ENCODE measurements at regions not wholly inside any gene's neighbourhood (a gene's known extent, or its start where the extent isn't known, plus 50 kb on each side); places are given as distances from the start of the nearest gene placed in this dataset.

- ChIA-PET POLR2A (no interaction called here), CTCF (no interaction called here)
- Histone ChIP-seq H3K9me3 (no peaks in the 10 kb centered on the region), H3K27ac (no peak overlapping the region), H3K4me1 (no peaks in the 10 kb centered on the region), H3K4me2 (no peak overlapping the region), H3K4me3 (no peak overlapping the region)
- TF ChIP-seq POLR2AphosphoS2 (conservative IDR thresholded peaks at IDR 0.05; ENCODE audit: low read length), result no peak
- DNase-seq (ENCODE audit: low read depth in 1 of 2, low spot score in 1 of 2) (no peak), ATAC-seq (no peak), FAIRE-seq (no peak)
Measured at GRCh38 chr18:30113454-30113853, 929.1 kb downstream of the DSC3 start.

GRCh38 chr18:30106356-30106755, 936.2 kb downstream of the DSC3 start:
- TF ChIP-seq RNF2 (IDR thresholded peaks at IDR 0.05; ENCODE audit: borderline replicate concordance, low read depth) (no peak), EHF (CRISPR knock-in tag; IDR thresholded peaks at IDR 0.05) (no peak), RCOR1 (IDR thresholded peaks at IDR 0.05; ENCODE audit: low read depth, low read length) (no peak), POLR2A (IDR thresholded peaks at IDR 0.05; ENCODE audit: low read length) (no peak), SREBF2 (IDR thresholded peaks at IDR 0.05) (no peak), CTCF (IDR thresholded peaks at IDR 0.05) (no peak), FOSB (CRISPR knock-in tag; IDR thresholded peaks at IDR 0.05) (no peak), EP300 (IDR thresholded peaks at IDR 0.05) (no peak), HDAC2 (IDR thresholded peaks at IDR 0.05) (no peak), ELK1 (IDR thresholded peaks at IDR 0.05; ENCODE audit: low read depth, low read length) (no peak), USF2 (IDR thresholded peaks at IDR 0.05) (no peak), ZNF302 (CRISPR knock-in tag; IDR thresholded peaks at IDR 0.05) (no peak), RAD21 (conservative IDR thresholded peaks at IDR 0.05 in 1 of 2, IDR thresholded peaks at IDR 0.05 in 1 of 2) (no peak), HOXA7 (CRISPR knock-in tag; IDR thresholded peaks at IDR 0.05) (no peak), ZFP36 (IDR thresholded peaks at IDR 0.05; ENCODE audit: borderline replicate concordance, partially characterized antibody) (no peak), REST (IDR thresholded peaks at IDR 0.05) (no peak), POLR2AphosphoS2 (conservative IDR thresholded peaks at IDR 0.05; ENCODE audit: low read length) (no peak), HEYL (CRISPR knock-in tag; IDR thresholded peaks at IDR 0.05) (no peak)
- Histone ChIP-seq H3K9me3 (no peaks in the 10 kb centered on the region), H3K4me3 (no peak overlapping the region), H3K27ac (no peak overlapping the region), H3K4me2 (no peak overlapping the region), H3K4me1 (no peaks in the 10 kb centered on the region)
- WGBS (ENCODE audit: missing lambda C conversion rate), result 29% methylated on average over 1 of the region's 1 CpG
- FAIRE-seq, result no peak
- CTCF ChIA-PET, result no interaction called here
- no peak for DNase-seq (ENCODE audit: low read depth in 1 of 2, low spot score in 1 of 2)
- POLR2A ChIA-PET, result no interaction called here
- ATAC-seq, result no peak
